Liver (tissue), 3 donors: ENCODE measurements at regions not wholly inside any gene's neighbourhood (a gene's known extent, or its start where the extent isn't known, plus 50 kb on each side); places are given as distances from the start of the nearest gene placed in this dataset.
"Not testable (repeated sequence)": the region's sequence is repeated elsewhere in the genome, so short reads cannot be mapped to it uniquely, and the experiment has no call there.

Experiments used
- ATF3 ChIP-seq: IDR thresholded peaks from 2 replicates; pipeline ENCODE4 v1.6.1; 2016; ENCODE audit warnings: antibody characterized with exemption
- CTCF ChIP-seq: fragments of 150-350 bp; IDR thresholded peaks from 2 replicates; pipeline ENCODE4 v1.5.1; 2017; ENCODE audit warnings: improper control_type of control experiment, low read depth, low read length; ENCODE audit not compliant: missing input control
- FOXA1 ChIP-seq: IDR thresholded peaks from 2 replicates; pipeline ENCODE4 v1.6.1; 2016; ENCODE audit warnings: antibody characterized with exemption
- GABPA ChIP-seq, 2 donors: IDR thresholded peaks in 1 of 2; conservative IDR thresholded peaks in 1 of 2; 2 replicates each; pipeline ENCODE4 v1.6.1; 2016; ENCODE audit warnings: antibody characterized with exemption in 2 of 2, mild to moderate bottlenecking in 1 of 2, moderate library complexity in 1 of 2
- HNF4A ChIP-seq, 2 donors: conservative IDR thresholded peaks; 2 replicates each; pipeline ENCODE4 v1.6.1; 2016; ENCODE audit warnings: antibody characterized with exemption in 2 of 2, mild to moderate bottlenecking in 2 of 2
- JUND ChIP-seq, 2 donors: IDR thresholded peaks; 2 replicates each; pipeline ENCODE4 v1.6.1; 2016; ENCODE audit warnings: antibody characterized with exemption in 2 of 2
- MAX ChIP-seq: IDR thresholded peaks from 2 replicates; pipeline ENCODE4 v1.6.1; 2016; ENCODE audit warnings: antibody characterized with exemption
- NR2F2 ChIP-seq: IDR thresholded peaks from 2 replicates; pipeline ENCODE4 v1.6.1; 2016; ENCODE audit warnings: antibody characterized with exemption
- RAD21 ChIP-seq, 2 donors: IDR thresholded peaks; 2 replicates each; pipeline ENCODE4 v1.6.1; 2016; ENCODE audit warnings: antibody characterized with exemption in 2 of 2, mild to moderate bottlenecking in 2 of 2
- REST ChIP-seq: IDR thresholded peaks from 2 replicates; pipeline ENCODE4 v1.6.1; 2016; ENCODE audit warnings: antibody characterized with exemption, mild to moderate bottlenecking
- RXRA ChIP-seq, 2 donors: IDR thresholded peaks; 2 replicates each; pipeline ENCODE4 v1.6.1; 2017 to 2018; ENCODE audit warnings: antibody characterized with exemption in 2 of 2, mild to moderate bottlenecking in 1 of 2
- TAF1 ChIP-seq: conservative IDR thresholded peaks from 2 replicates; pipeline ENCODE4 v1.6.1; 2016; ENCODE audit warnings: antibody characterized with exemption, mild to moderate bottlenecking
- YY1 ChIP-seq: IDR thresholded peaks from 2 replicates; pipeline ENCODE4 v1.6.1; 2016; ENCODE audit warnings: antibody characterized with exemption, mild to moderate bottlenecking
- ZBTB33 ChIP-seq: IDR thresholded peaks from 2 replicates; pipeline ENCODE4 v1.6.1; 2016; ENCODE audit warnings: antibody characterized with exemption
- donor health status: healthy.
- donor health status: healthy.

- TF ChIP-seq CTCF; JUND (IDR thresholded peaks at IDR 0.05); NR2F2; ATF3; ZBTB33; HNF4A (conservative IDR thresholded peaks at IDR 0.05); MAX; FOXA1; RAD21 (IDR thresholded peaks at IDR 0.05); GABPA (IDR thresholded peaks at IDR 0.05 in 1 of 2, conservative IDR thresholded peaks at IDR 0.05 in 1 of 2); YY1; TAF1; REST; RXRA (IDR thresholded peaks at IDR 0.05): not testable (repeated sequence)
Measured at GRCh38 chr1:196004388-196004787, 603.9 kb downstream of the KCNT2 start.
